Lung microvascular endothelial cell (primary cell): ENCODE measurements at regions not wholly inside any gene's neighbourhood (a gene's known extent, or its start where the extent isn't known, plus 50 kb on each side); places are given as distances from the start of the nearest gene placed in this dataset.

Source experiments
- DNase-seq, 2 donors: peaks; one replicate each; pipeline versions ENCODE4 v3.0.0 to v3.0.0-alpha.2; 2010; ENCODE audit warnings: low read depth in 2 of 2

DNA sequence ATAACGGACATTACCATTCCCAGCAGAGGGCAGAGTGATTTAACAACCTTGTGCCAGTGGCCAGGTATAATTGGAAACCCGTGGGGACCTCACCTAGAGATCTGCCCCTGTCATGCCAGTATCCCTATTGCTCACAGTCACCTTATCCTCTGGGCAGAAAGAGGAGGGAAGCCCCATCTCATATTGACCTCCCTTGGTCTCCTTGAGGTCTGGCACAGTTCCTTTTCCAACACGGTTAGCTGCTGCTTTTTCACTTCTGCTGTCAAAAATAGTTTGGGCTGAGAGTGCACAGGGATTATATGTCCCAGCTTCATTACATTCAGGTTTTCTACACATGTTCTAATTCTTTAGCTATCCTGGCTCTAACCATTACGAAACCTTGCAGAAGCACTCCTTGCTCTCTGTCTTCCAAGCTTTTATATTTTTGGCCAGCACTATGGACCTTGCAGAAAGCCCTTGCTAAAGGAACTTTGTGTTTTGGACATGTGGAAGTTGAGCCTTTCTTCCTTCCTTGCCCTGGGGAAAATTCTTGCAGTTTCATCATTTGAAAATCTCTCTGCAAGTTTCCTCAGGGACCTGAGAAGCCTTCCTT is 111.7 kb upstream of the MIS18BP1 start:
- DNase-seq = no peak

DNA sequence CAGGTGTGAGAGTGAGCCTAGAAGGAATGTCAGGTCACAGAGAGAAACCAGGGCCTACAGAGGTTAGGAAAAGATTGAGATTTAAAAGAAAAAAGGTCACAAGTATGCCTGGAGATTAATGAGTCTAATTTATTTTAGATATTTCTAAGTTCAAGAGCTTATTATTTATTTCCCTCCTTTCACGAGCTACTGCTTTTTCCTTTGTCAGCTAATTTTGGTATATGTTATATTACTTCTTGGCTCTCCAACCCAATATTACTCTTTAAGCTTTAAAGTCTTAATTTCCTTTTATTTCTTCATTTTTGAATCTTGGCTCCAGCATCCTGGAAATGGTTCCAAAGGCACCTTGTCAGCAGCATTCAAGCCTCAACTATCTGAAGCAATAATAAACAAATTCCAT is 109.5 kb upstream of the MIS18BP1 start:
- no peak for DNase-seq

DNA sequence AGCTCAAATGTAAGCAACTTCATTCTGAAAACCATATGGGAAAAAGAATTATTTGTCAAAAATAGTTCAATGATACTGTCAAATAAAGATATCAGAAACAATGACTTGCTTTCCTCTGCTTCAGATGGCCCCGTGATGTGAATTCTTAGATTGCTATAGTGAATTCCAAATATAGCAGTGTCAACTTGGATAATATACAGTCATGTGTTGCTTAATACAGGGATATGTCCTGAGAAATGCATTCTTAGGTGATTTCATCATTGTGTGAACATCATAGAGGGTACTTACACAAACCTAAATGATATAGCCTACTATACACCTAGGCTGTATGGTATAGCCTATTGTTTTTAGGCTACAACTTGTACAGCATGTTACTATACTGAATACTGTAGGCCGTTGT is 108.7 kb upstream of the MIS18BP1 start:
- DNase-seq = no peak

DNA sequence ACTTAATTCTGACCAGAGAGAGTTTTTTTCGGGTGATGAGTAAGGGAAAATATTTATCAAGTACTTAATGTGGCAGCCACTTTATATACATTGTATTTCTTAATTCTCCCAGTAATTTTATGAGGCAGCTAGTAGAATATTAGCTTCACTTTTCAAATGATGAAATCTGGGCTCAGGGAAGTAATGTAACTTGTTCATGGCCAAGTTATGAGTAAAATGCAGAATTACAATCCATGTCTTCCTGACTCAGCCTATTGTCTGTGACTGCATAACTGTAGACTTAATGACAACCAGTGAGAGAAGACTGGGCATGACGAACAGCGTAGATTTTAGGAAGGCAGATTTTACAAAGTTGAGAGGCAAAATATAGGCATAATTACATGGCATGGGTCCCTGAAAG is 106.7 kb upstream of the MIS18BP1 start:
- no peak for DNase-seq

DNA sequence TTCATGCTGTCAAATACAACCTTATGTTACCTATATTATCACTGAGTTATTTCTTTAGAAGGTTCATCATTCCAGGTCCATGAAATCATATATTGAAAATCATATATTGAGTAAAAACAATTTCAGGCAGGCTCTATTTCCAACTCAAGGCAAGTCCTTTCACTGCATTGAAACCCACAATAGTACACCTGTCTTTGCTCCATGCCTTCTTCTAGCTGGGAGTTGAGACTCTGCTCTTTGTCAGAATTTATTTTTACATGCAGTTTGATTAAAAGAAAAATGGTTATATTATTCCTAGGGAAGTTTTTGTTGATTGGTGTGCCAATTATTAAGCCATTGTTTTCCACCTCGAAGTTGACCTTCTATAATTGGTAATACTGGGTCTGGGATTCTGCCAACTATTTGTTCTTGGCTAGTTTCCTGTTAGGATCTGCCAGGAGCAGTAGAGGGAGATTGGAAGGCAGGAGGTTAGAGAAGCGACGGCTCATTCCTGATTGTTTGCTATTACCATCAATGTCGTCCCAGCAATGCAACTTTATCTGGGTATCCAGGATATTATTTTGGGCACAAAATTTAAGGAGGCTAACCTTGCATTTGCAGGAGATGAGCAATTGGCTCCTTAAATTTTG is 79.5 kb upstream of the MIS18BP1 start:
- no peak for DNase-seq

DNA sequence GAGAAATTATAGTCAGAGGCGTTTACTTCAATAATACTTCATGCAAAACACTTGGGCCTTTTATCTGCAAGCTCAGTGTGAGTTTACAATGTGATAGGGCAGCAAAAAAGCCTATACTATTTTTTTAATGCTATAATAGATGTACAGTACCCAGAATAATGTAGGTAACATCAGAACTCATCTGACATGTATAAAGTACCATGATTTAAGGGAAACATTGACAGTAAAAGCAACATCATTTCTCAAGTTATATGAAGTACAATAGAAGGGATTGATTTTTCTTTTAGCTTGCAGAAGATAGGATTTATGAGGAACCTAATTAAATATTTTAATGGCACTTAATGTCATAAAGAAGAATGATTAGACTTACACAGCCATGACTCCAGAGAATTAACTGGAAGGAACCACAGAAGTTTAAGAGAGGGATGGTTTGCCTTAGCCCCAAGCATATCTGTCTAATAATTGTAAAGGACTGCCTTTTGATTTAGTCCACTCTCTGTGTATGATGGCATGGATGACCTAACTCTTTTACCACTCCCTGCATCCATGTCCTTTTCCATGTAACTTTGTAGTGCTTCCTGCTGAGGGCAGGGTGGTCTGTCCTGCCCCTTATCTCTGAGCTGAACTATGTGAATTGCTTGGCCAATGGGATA is 55.9 kb upstream of the MIS18BP1 start:
- no peak for DNase-seq
